IMR-90 (cell line): ENCODE measurements at regions not wholly inside any gene's neighbourhood (a gene's known extent, or its start where the extent isn't known, plus 50 kb on each side); places are given as distances from the start of the nearest gene placed in this dataset.

Experiments used
- ATAC-seq: fragments of 200-7000 bp; cut with Tn5 transposase; 2 replicates; pipeline ENCODE4 v1.9.1; 2020; ENCODE audit warnings: low read depth, mild to moderate bottlenecking, moderate library complexity
- BruUV-seq: library from RNA; stranded (reverse); fragments of 400-500 nt; replicated peaks from 2 replicates; lab custom pipeline; 2021; lab: Mats Ljungman, UMichigan
- CTCF ChIA-PET: fragments of 300-600 bp; formaldehyde crosslinking; extraction: SDS; loops from one replicate; lab custom pipeline; 2021; ENCODE audit warnings: antibody characterized with exemption; lab: Yijun Ruan, JAX
- POLR2A ChIA-PET: fragments of 300-600 bp; sonication (Branson Sonifier 250); formaldehyde crosslinking; loops from one replicate; lab custom pipeline; 2022; ENCODE audit warnings: antibody characterized with exemption; ENCODE audit not compliant: unreplicated experiment; lab: Charles Lee
- DNase-seq: peaks from one replicate; pipeline ENCODE4 v3.0.0; 2013
- H2AFZ ChIP-seq: replicated peaks from 2 replicates; pipeline ENCODE3; 2013; ENCODE audit warnings: low read length, mild to moderate bottlenecking; ENCODE audit not compliant: poor library complexity
- H2AK5ac ChIP-seq: 2 replicates; pipeline ENCODE4 v1.6.1; 2013; ENCODE audit warnings: low read depth, low read length, inconsistent platforms
- H2AK9ac ChIP-seq: replicated peaks from 2 replicates; pipeline ENCODE3; 2013; ENCODE audit warnings: mild to moderate bottlenecking, low read depth, low read length, moderate library complexity; ENCODE audit not compliant: poor library complexity
- H2BK120ac ChIP-seq: 2 replicates; pipeline ENCODE4 v1.6.1; 2013; ENCODE audit warnings: low read depth, low read length, inconsistent platforms
- H2BK15ac ChIP-seq: 3 replicates; pipeline ENCODE4 v1.6.1; 2013; ENCODE audit warnings: low read depth, low read length, inconsistent platforms
- H2BK20ac ChIP-seq: 2 replicates; pipeline ENCODE4 v1.6.1; 2013; ENCODE audit warnings: low read depth, mild to moderate bottlenecking, inconsistent platforms, low read length, moderate library complexity
- H2BK5ac ChIP-seq: 2 replicates; pipeline ENCODE4 v1.6.1; 2013; ENCODE audit warnings: mild to moderate bottlenecking, low read depth, low read length, inconsistent platforms; ENCODE audit not compliant: poor library complexity, severe bottlenecking
- H3K14ac ChIP-seq: replicated peaks from 2 replicates; pipeline ENCODE4 v1.6.1; 2013; ENCODE audit warnings: low read depth, low read length, inconsistent platforms
- H3K18ac ChIP-seq: 2 replicates; pipeline ENCODE4 v1.6.1; 2013; ENCODE audit warnings: low read depth, low read length, control low read depth
- H3K23ac ChIP-seq: 2 replicates; pipeline ENCODE4 v1.6.1; 2013; ENCODE audit warnings: low read depth, low read length, inconsistent platforms
- H3K27ac ChIP-seq: 2 replicates; pipeline ENCODE4 v1.5.1; 2013; ENCODE audit warnings: mild to moderate bottlenecking, control low read depth, low read length; ENCODE audit not compliant: insufficient read depth
- H3K27me3 ChIP-seq: 2 replicates; pipeline ENCODE4 v1.6.1; 2013; ENCODE audit warnings: low read length; ENCODE audit not compliant: control insufficient read depth, insufficient read depth
- H3K36me3 ChIP-seq: 2 replicates; pipeline ENCODE4 v1.6.1; 2013; ENCODE audit warnings: low read length, mixed read lengths; ENCODE audit not compliant: control insufficient read depth, insufficient read depth
- H3K4ac ChIP-seq: 2 replicates; pipeline ENCODE4 v1.6.1; 2013; ENCODE audit warnings: low read depth, low read length, inconsistent platforms
- H3K4me1 ChIP-seq: 2 replicates; pipeline ENCODE4 v1.6.1; 2013; ENCODE audit warnings: low read length, mixed read lengths; ENCODE audit not compliant: control insufficient read depth, insufficient read depth
- H3K4me2 ChIP-seq: 2 replicates; pipeline ENCODE4 v1.6.1; 2013; ENCODE audit warnings: low read depth, mild to moderate bottlenecking, control low read depth, low read length, moderate library complexity
- H3K4me3 ChIP-seq: 2 replicates; pipeline ENCODE4 v1.5.1; 2013; ENCODE audit warnings: low read depth, mild to moderate bottlenecking, control low read depth, low read length, moderate library complexity; ENCODE audit not compliant: insufficient read depth
- H3K56ac ChIP-seq: 2 replicates; pipeline ENCODE4 v1.6.1; 2013; ENCODE audit warnings: low read length, inconsistent platforms; ENCODE audit not compliant: insufficient read depth; ENCODE audit errors: extremely low read depth
- H3K79me1 ChIP-seq, 2 experiments: 2 replicates each; pipeline ENCODE4 v1.6.1; 2013; ENCODE audit warnings: low read length in 2 of 2, inconsistent platforms in 1 of 2, low read depth in 1 of 2
- H3K9ac ChIP-seq: 2 replicates; pipeline ENCODE4 v1.6.1; 2013; ENCODE audit warnings: low read depth, low read length, control low read depth
- H3K9me1 ChIP-seq: 2 replicates; pipeline ENCODE4 v1.6.1; 2013; ENCODE audit warnings: low read length, inconsistent platforms; ENCODE audit not compliant: insufficient read depth
- H3K9me3 ChIP-seq: 2 replicates; pipeline ENCODE4 v1.6.1; 2013; ENCODE audit warnings: low read length; ENCODE audit not compliant: control insufficient read depth, insufficient read depth
- H4K20me1 ChIP-seq: 2 replicates; pipeline ENCODE4 v1.6.1; 2013; ENCODE audit warnings: low read length, inconsistent platforms; ENCODE audit not compliant: insufficient read depth
- H4K5ac ChIP-seq: 2 replicates; pipeline ENCODE4 v1.6.1; 2013; ENCODE audit warnings: mild to moderate bottlenecking, low read depth, low read length, control low read depth
- H4K8ac ChIP-seq, 2 experiments: 2 replicates each; pipeline ENCODE4 v1.6.1; 2013; ENCODE audit warnings: low read depth in 2 of 2, low read length in 2 of 2, control low read depth in 1 of 2, inconsistent platforms in 1 of 2
- H4K91ac ChIP-seq: 2 replicates; pipeline ENCODE4 v1.6.1; 2013; ENCODE audit warnings: low read depth, low read length, inconsistent platforms; ENCODE audit not compliant: insufficient read depth
- BHLHE40 ChIP-seq: fragments of 150-350 bp; IDR thresholded peaks from 2 replicates; pipeline ENCODE4 v1.6.1; 2016; ENCODE audit warnings: mild to moderate bottlenecking, low read depth, low read length
- CHD1 ChIP-seq: IDR thresholded peaks from 2 replicates; pipeline ENCODE4 v1.6.1; 2012; ENCODE audit warnings: low read depth, low read length, improper control_type of control experiment
- MAFK ChIP-seq: IDR thresholded peaks from 2 replicates; pipeline ENCODE4 v1.6.1; 2012; ENCODE audit warnings: low read depth, low read length, improper control_type of control experiment
- MAZ ChIP-seq: IDR thresholded peaks from 2 replicates; pipeline ENCODE4 v1.6.1; 2012; ENCODE audit warnings: low read depth, mild to moderate bottlenecking, low read length, improper control_type of control experiment, moderate library complexity, borderline replicate concordance
- MXI1 ChIP-seq: IDR thresholded peaks from 2 replicates; pipeline ENCODE4 v1.6.1; 2012; ENCODE audit warnings: low read depth, mild to moderate bottlenecking, low read length, moderate library complexity, borderline replicate concordance
- NFE2L2 ChIP-seq: fragments of 150-350 bp; IDR thresholded peaks from 2 replicates; pipeline ENCODE4 v1.6.1; 2016; ENCODE audit warnings: low read depth, mild to moderate bottlenecking, low read length
- POLR2A ChIP-seq: IDR thresholded peaks from 2 replicates; pipeline ENCODE4 v1.6.1; 2012; ENCODE audit warnings: mild to moderate bottlenecking, low read depth, low read length
- RCOR1 ChIP-seq: IDR thresholded peaks from 2 replicates; pipeline ENCODE4 v1.6.1; 2012; ENCODE audit warnings: mild to moderate bottlenecking, low read length, improper control_type of control experiment; ENCODE audit not compliant: insufficient replicate concordance
- SMC3 ChIP-seq: fragments of 150-350 bp; IDR thresholded peaks from 2 replicates; pipeline ENCODE4 v1.6.1; 2016; ENCODE audit warnings: low read depth, mild to moderate bottlenecking, antibody characterized with exemption, low read length, moderate library complexity
- WGBS, 2 experiments: methylation state at CpG; one replicate each; pipeline versions ENCODE4 v1.1.5 to v1.1.7; 2013; ENCODE audit warnings: missing lambda C conversion rate in 2 of 2; ENCODE audit not compliant: insufficient read length in 1 of 2; ENCODE audit errors: extremely low coverage in 2 of 2; 5-methylcytosine and 5-hydroxymethylcytosine counted together
- dilution Hi-C: fragments of 300-500 bp; cut with HindIII; formaldehyde crosslinking; loops from one replicate; pipeline ENCODE4 v1.14.3; 2018; ENCODE audit warnings: low sequenced_read_pairs; ENCODE audit not compliant: unreplicated experiment
- in situ Hi-C: fragments of 300-500 bp; cut with MboI; formaldehyde crosslinking; loops from 3 replicates; pipeline ENCODE4 v1.14.3; 2019; ENCODE audit warnings: low sequenced_read_pairs, inconsistent platforms, mixed read lengths
- intact Hi-C: fragments of 100-400 bp; cut with micrococcal nuclease; formaldehyde crosslinking; loops from 2 replicates; pipeline ENCODE4 v1.10.0; 2022

DNA sequence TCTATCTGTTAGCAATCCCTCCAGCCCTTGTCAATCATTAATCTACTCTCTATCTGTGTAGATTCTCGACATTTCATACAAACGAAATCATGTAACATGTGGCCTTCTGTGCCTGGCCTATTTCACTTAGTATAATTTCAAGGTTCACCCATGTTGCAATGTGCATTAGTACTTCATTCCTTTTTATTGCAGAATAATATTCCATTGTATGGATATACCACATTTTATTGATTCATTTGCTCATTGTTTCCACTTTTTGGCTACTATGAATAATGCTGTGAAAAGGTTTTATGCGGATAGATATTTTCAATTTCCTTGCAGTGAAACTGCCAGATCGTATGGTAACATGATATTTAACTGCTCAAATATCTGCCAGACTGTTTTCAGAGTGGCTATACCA, 100.1 kb downstream of the MIAT start:
- Histone ChIP-seq H2AFZ (no peak overlapping the region), H2AK5ac (no peak overlapping the region), H2BK120ac (no peak overlapping the region), H3K4me2 (no peak overlapping the region), H3K4me3 (no peak overlapping the region), H2BK5ac (no peak overlapping the region), H3K36me3 (no peaks in the 10 kb centered on the region), H4K20me1 (no peaks in the 10 kb centered on the region; the same call in 1 of the 2 replicates), H3K27me3 (no peaks in the 10 kb centered on the region), H2BK20ac (no peak overlapping the region), H3K18ac (no peak overlapping the region), H3K79me1 (no peaks in the 10 kb centered on the region), H3K4me1 (no peaks in the 10 kb centered on the region), H4K8ac (no peak overlapping the region), H3K27ac (no peak overlapping the region), H4K5ac (no peak overlapping the region), H2AK9ac (no peak overlapping the region), H3K23ac (no peak overlapping the region), H3K14ac (no peak overlapping the region), H3K9me1 (no peaks in the 10 kb centered on the region), H3K4ac (no peak overlapping the region), H2BK15ac (no peak overlapping the region), H3K56ac (no peak overlapping the region), H3K9ac (no peak overlapping the region), H4K91ac (no peak overlapping the region), H3K9me3 (peaks cover under 1% of the 10 kb centered on the region; the same call in 1 of the 2 replicates)
- intact Hi-C loops (loop anchor here (1.0 to 5.0 kb wide), 2 partner anchors 641 to 1125 kb away; no protein-coding TSS in a partner anchor), dilution Hi-C loops (no loop called here), in situ Hi-C loops (loop anchor here (10.0 to 25.0 kb wide), 3 partner anchors 647 to 1255 kb away; no protein-coding TSS in a partner anchor)
- TF ChIP-seq NFE2L2 (no peak), MAZ (no peak), POLR2A (no peak), RCOR1 (no peak), MAFK (no peak), CHD1 (no peak), MXI1 (no peak), SMC3 (no peak), BHLHE40 (no peak)
- BruUV-seq: no TSS peak
- no peak for ATAC-seq
- WGBS, 2 experiments: no CpG with 5 or more reads among the region's 4 CpGs
- DNase-seq: no peak
- POLR2A ChIA-PET: no interaction called here
- CTCF ChIA-PET: interaction anchor here (0.7 to 1.6 kb wide), 2 partner anchors 13 to 79 kb away, joined by 3 to 4 read pairs; no protein-coding TSS in a partner anchor
